ENCODE measurements at regions not wholly inside any gene's neighbourhood (a gene's known extent, or its start where the extent isn't known, plus 50 kb on each side); places are given as distances from the start of the nearest gene placed in this dataset.

GRCh38 chr2:195428673-195429072 is 228.4 kb upstream of the SLC39A10 start:
- no peaks in the 10 kb centered on the region for H3K79me2 ChIP-seq (ENCODE audit: insufficient read depth, low read length)
- Mint-ChIP-seq H3K4me1 (peaks cover 3% of the 10 kb centered on the region), H3K36me3 (no peaks in the 10 kb centered on the region), H3K27me3 (ENCODE audit: low read depth in 3 of 3) (no peaks in the 10 kb centered on the region), H3K27ac (no peak overlapping the region), H3K9me3 (peaks cover 0 to 6% (median 3%) of the 10 kb centered on the region in 7 donors), H3K4me3 (no peak overlapping the region)
- no peak overlapping the region for H3K4me3 ChIP-seq (replicated peaks in 1 of 3; ENCODE audit: low read depth in 2 of 3, low read length in 3 of 3)
- no peaks in the 10 kb centered on the region for H3K27me3 ChIP-seq (ENCODE audit: control insufficient read depth in 2 of 2, insufficient read depth in 2 of 2, low read length in 2 of 2)
- WGBS (ENCODE audit: insufficient coverage) = no CpG with 5 or more reads among the region's 3 CpGs
- H3K9ac ChIP-seq (ENCODE audit: insufficient read depth, low read length, poor library complexity, severe bottlenecking) = no peak overlapping the region
- no peak for DNase-seq
- no peak overlapping the region for H3K4me2 ChIP-seq (replicated peaks; ENCODE audit: extremely low read depth, low read length, poor library complexity, severe bottlenecking)
- no peak for TF ChIP-seq CTCF (IDR thresholded peaks at IDR 0.05)
- intact Hi-C loops (cut with micrococcal nuclease) = no loop called here
- H3K36me3 ChIP-seq (replicated peaks in 1 of 2; ENCODE audit: control insufficient read depth in 1 of 2, insufficient read depth in 2 of 2, low read length in 2 of 2) = no peaks in the 10 kb centered on the region
- H2AFZ ChIP-seq (ENCODE audit: insufficient read depth, low read depth, low read length, poor library complexity, severe bottlenecking) = no peak overlapping the region
- no peak overlapping the region for H3K27ac ChIP-seq (ENCODE audit: low read depth in 1 of 2, low read length in 2 of 2)
- H3K9me3 ChIP-seq (replicated peaks in 1 of 2; ENCODE audit: control insufficient read depth in 1 of 2, insufficient read depth in 1 of 2, low read length in 2 of 2) = no peaks in the 10 kb centered on the region
- no peaks in the 10 kb centered on the region for H4K20me1 ChIP-seq (ENCODE audit: insufficient read depth, low read length)
- H3K4me1 ChIP-seq (ENCODE audit: control insufficient read depth in 1 of 2, insufficient read depth in 2 of 2, low read length in 2 of 2) = no peaks in the 10 kb centered on the region

GRCh38 chr2:195425328-195425727 is 231.7 kb upstream of the SLC39A10 start:
- H3K9ac ChIP-seq (ENCODE audit: insufficient read depth, low read length, poor library complexity, severe bottlenecking) = no peak overlapping the region
- WGBS (ENCODE audit: insufficient coverage) = no CpG with 5 or more reads among the region's 1 CpG
- no peaks in the 10 kb centered on the region for H3K4me1 ChIP-seq (ENCODE audit: control insufficient read depth in 1 of 2, insufficient read depth in 2 of 2, low read length in 2 of 2)
- H3K79me2 ChIP-seq (ENCODE audit: insufficient read depth, low read length) = no peaks in the 10 kb centered on the region
- Mint-ChIP-seq H3K4me3 (no peak overlapping the region), H3K4me1 (peaks cover 3% of the 10 kb centered on the region), H3K27ac (no peak overlapping the region), H3K36me3 (no peaks in the 10 kb centered on the region), H3K27me3 (ENCODE audit: low read depth in 3 of 3) (no peaks in the 10 kb centered on the region), H3K9me3 (peaks cover 0 to 2% (median 0%) of the 10 kb centered on the region in 7 donors)
- no peak for DNase-seq
- no peak overlapping the region for H2AFZ ChIP-seq (ENCODE audit: insufficient read depth, low read depth, low read length, poor library complexity, severe bottlenecking)
- no peak for TF ChIP-seq CTCF (IDR thresholded peaks at IDR 0.05)
- no peaks in the 10 kb centered on the region for H3K27me3 ChIP-seq (ENCODE audit: control insufficient read depth in 2 of 2, insufficient read depth in 2 of 2, low read length in 2 of 2)
- intact Hi-C loops (cut with micrococcal nuclease) = no loop called here
- no peaks in the 10 kb centered on the region for H3K9me3 ChIP-seq (replicated peaks in 1 of 2; ENCODE audit: control insufficient read depth in 1 of 2, insufficient read depth in 1 of 2, low read length in 2 of 2)
- no peak overlapping the region for H3K4me3 ChIP-seq (replicated peaks in 1 of 3; ENCODE audit: low read depth in 2 of 3, low read length in 3 of 3)
- no peak overlapping the region for H3K4me2 ChIP-seq (replicated peaks; ENCODE audit: extremely low read depth, low read length, poor library complexity, severe bottlenecking)
- H3K36me3 ChIP-seq (replicated peaks in 1 of 2; ENCODE audit: control insufficient read depth in 1 of 2, insufficient read depth in 2 of 2, low read length in 2 of 2) = no peaks in the 10 kb centered on the region
- H4K20me1 ChIP-seq (ENCODE audit: insufficient read depth, low read length) = no peaks in the 10 kb centered on the region
- H3K27ac ChIP-seq (ENCODE audit: low read depth in 1 of 2, low read length in 2 of 2) = no peak overlapping the region

Data from CD14-positive monocyte (primary cell).